Activated naive CD4-positive, alpha-beta T cell treated with anti-CD3 and anti-CD28 coated beads, Interleukin-2, amount 50 U/mL, for 24 hours (primary cell): ENCODE measurements at regions not wholly inside any gene's neighbourhood (a gene's known extent, or its start where the extent isn't known, plus 50 kb on each side); places are given as distances from the start of the nearest gene placed in this dataset.

Source experiments
- H3K27ac Mint-ChIP-seq: one replicate; pipeline ENCODE4 v1.8.0; 2021; ENCODE audit warnings: mild to moderate bottlenecking, mixed read lengths
- H3K27me3 Mint-ChIP-seq: one replicate; pipeline ENCODE4 v1.8.0; 2021; ENCODE audit warnings: mixed read lengths
- H3K36me3 Mint-ChIP-seq: one replicate; pipeline ENCODE4 v1.8.0; 2021; ENCODE audit warnings: mixed read lengths
- H3K4me1 Mint-ChIP-seq: one replicate; pipeline ENCODE4 v1.8.0; 2021; ENCODE audit warnings: mixed read lengths
- H3K4me3 Mint-ChIP-seq: one replicate; pipeline ENCODE4 v1.8.0; 2021; ENCODE audit warnings: mild to moderate bottlenecking, mixed read lengths
- H3K9me3 Mint-ChIP-seq: one replicate; pipeline ENCODE4 v1.8.0; 2021; ENCODE audit warnings: mixed read lengths

GRCh38 chr4:62402088-62402806 is 1202.1 kb downstream of the ADGRL3 start:
- Mint-ChIP-seq H3K4me3 (no peak overlapping the region), H3K4me1 (no peaks in the 10 kb centered on the region), H3K27ac (no peak overlapping the region), H3K9me3 (peaks cover 6% of the 10 kb centered on the region), H3K36me3 (no peaks in the 10 kb centered on the region), H3K27me3 (no peaks in the 10 kb centered on the region)

GRCh38 chr4:62399242-62399641 is 1199.1 kb downstream of the ADGRL3 start:
- Mint-ChIP-seq H3K4me3 (no peak overlapping the region), H3K27me3 (no peaks in the 10 kb centered on the region), H3K4me1 (no peaks in the 10 kb centered on the region), H3K9me3 (peaks cover 21% of the 10 kb centered on the region), H3K27ac (no peak overlapping the region), H3K36me3 (no peaks in the 10 kb centered on the region)

GRCh38 chr4:62398318-62398717 is 1198.2 kb downstream of the ADGRL3 start:
- H3K36me3 Mint-ChIP-seq: no peaks in the 10 kb centered on the region
- H3K4me3 Mint-ChIP-seq: no peak overlapping the region
- no peak overlapping the region for H3K27ac Mint-ChIP-seq
- no peaks in the 10 kb centered on the region for H3K27me3 Mint-ChIP-seq
- H3K4me1 Mint-ChIP-seq: no peaks in the 10 kb centered on the region
- H3K9me3 Mint-ChIP-seq: peaks cover 21% of the 10 kb centered on the region

GRCh38 chr4:62394766-62395165 is 1194.6 kb downstream of the ADGRL3 start:
- H3K4me1 Mint-ChIP-seq: no peaks in the 10 kb centered on the region
- no peaks in the 10 kb centered on the region for H3K36me3 Mint-ChIP-seq
- H3K9me3 Mint-ChIP-seq: peaks cover 21% of the 10 kb centered on the region
- no peaks in the 10 kb centered on the region for H3K27me3 Mint-ChIP-seq
- peak overlapping the region; percentile 21 for H3K27ac Mint-ChIP-seq
- H3K4me3 Mint-ChIP-seq: no peak overlapping the region

- Mint-ChIP-seq H3K4me1 (no peaks in the 10 kb centered on the region), H3K27me3 (no peaks in the 10 kb centered on the region), H3K27ac (no peak overlapping the region), H3K9me3 (no peaks in the 10 kb centered on the region), H3K36me3 (no peaks in the 10 kb centered on the region), H3K4me3 (no peak overlapping the region)
These were observed 1187.7 kb downstream of the ADGRL3 start for GRCh38 chr4:62387808-62388207.

- H3K4me3 Mint-ChIP-seq: no peak overlapping the region
- H3K27ac Mint-ChIP-seq: no peak overlapping the region
- no peaks in the 10 kb centered on the region for H3K4me1 Mint-ChIP-seq
- no peaks in the 10 kb centered on the region for H3K36me3 Mint-ChIP-seq
- no peaks in the 10 kb centered on the region for H3K27me3 Mint-ChIP-seq
- no peaks in the 10 kb centered on the region for H3K9me3 Mint-ChIP-seq
These were observed 1177.6 kb downstream of the ADGRL3 start for GRCh38 chr4:62377700-62378099.

- Mint-ChIP-seq H3K4me1 (no peaks in the 10 kb centered on the region), H3K4me3 (no peak overlapping the region), H3K27ac (no peak overlapping the region), H3K9me3 (no peaks in the 10 kb centered on the region), H3K36me3 (no peaks in the 10 kb centered on the region), H3K27me3 (no peaks in the 10 kb centered on the region)
These were observed 1177.1 kb downstream of the ADGRL3 start for GRCh38 chr4:62377245-62377644.

- no peaks in the 10 kb centered on the region for H3K4me1 Mint-ChIP-seq
- no peak overlapping the region for H3K27ac Mint-ChIP-seq
- H3K27me3 Mint-ChIP-seq: no peaks in the 10 kb centered on the region
- no peak overlapping the region for H3K4me3 Mint-ChIP-seq
- H3K36me3 Mint-ChIP-seq: no peaks in the 10 kb centered on the region
- peaks cover 11% of the 10 kb centered on the region for H3K9me3 Mint-ChIP-seq
These were observed 1166.8 kb downstream of the ADGRL3 start for GRCh38 chr4:62366939-62367338.

- Mint-ChIP-seq H3K4me3 (no peak overlapping the region), H3K4me1 (no peaks in the 10 kb centered on the region), H3K27me3 (no peaks in the 10 kb centered on the region), H3K9me3 (peaks cover 11% of the 10 kb centered on the region), H3K36me3 (no peaks in the 10 kb centered on the region), H3K27ac (no peak overlapping the region)
These were observed 1160.0 kb downstream of the ADGRL3 start for GRCh38 chr4:62360156-62360545.

GRCh38 chr4:62359441-62360155 is 1159.5 kb downstream of the ADGRL3 start:
- Mint-ChIP-seq H3K4me1 (no peaks in the 10 kb centered on the region), H3K9me3 (peaks cover 6% of the 10 kb centered on the region), H3K27ac (no peak overlapping the region), H3K36me3 (no peaks in the 10 kb centered on the region), H3K27me3 (no peaks in the 10 kb centered on the region), H3K4me3 (no peak overlapping the region)

- Mint-ChIP-seq H3K36me3 (no peaks in the 10 kb centered on the region), H3K4me3 (no peak overlapping the region), H3K4me1 (no peaks in the 10 kb centered on the region), H3K27me3 (no peaks in the 10 kb centered on the region), H3K27ac (no peak overlapping the region), H3K9me3 (peaks cover 6% of the 10 kb centered on the region)
These were observed 1144.8 kb downstream of the ADGRL3 start for GRCh38 chr4:62344915-62345314.

GRCh38 chr4:62344474-62344873 is 1144.3 kb downstream of the ADGRL3 start:
- no peaks in the 10 kb centered on the region for H3K27me3 Mint-ChIP-seq
- H3K9me3 Mint-ChIP-seq: peaks cover 6% of the 10 kb centered on the region
- no peak overlapping the region for H3K4me3 Mint-ChIP-seq
- H3K27ac Mint-ChIP-seq: no peak overlapping the region
- no peaks in the 10 kb centered on the region for H3K36me3 Mint-ChIP-seq
- H3K4me1 Mint-ChIP-seq: no peaks in the 10 kb centered on the region

GRCh38 chr4:62342346-62342745 is 1142.2 kb downstream of the ADGRL3 start:
- Mint-ChIP-seq H3K27me3 (no peaks in the 10 kb centered on the region), H3K4me3 (no peak overlapping the region), H3K9me3 (peaks cover 6% of the 10 kb centered on the region), H3K36me3 (no peaks in the 10 kb centered on the region), H3K4me1 (no peaks in the 10 kb centered on the region), H3K27ac (no peak overlapping the region)

GRCh38 chr4:62328526-62328925 is 1128.4 kb downstream of the ADGRL3 start:
- H3K27me3 Mint-ChIP-seq: no peaks in the 10 kb centered on the region
- H3K4me3 Mint-ChIP-seq: no peak overlapping the region
- no peaks in the 10 kb centered on the region for H3K9me3 Mint-ChIP-seq
- no peaks in the 10 kb centered on the region for H3K36me3 Mint-ChIP-seq
- H3K27ac Mint-ChIP-seq: no peak overlapping the region
- no peaks in the 10 kb centered on the region for H3K4me1 Mint-ChIP-seq

- no peaks in the 10 kb centered on the region for H3K27me3 Mint-ChIP-seq
- no peaks in the 10 kb centered on the region for H3K4me1 Mint-ChIP-seq
- H3K4me3 Mint-ChIP-seq: no peak overlapping the region
- no peaks in the 10 kb centered on the region for H3K9me3 Mint-ChIP-seq
- H3K27ac Mint-ChIP-seq: no peak overlapping the region
- H3K36me3 Mint-ChIP-seq: no peaks in the 10 kb centered on the region
These were observed 1127.6 kb downstream of the ADGRL3 start for GRCh38 chr4:62327612-62328297.

GRCh38 chr4:62324215-62324614 is 1124.1 kb downstream of the ADGRL3 start:
- Mint-ChIP-seq H3K27ac (no peak overlapping the region), H3K9me3 (peaks cover under 1% of the 10 kb centered on the region), H3K36me3 (no peaks in the 10 kb centered on the region), H3K4me1 (no peaks in the 10 kb centered on the region), H3K27me3 (no peaks in the 10 kb centered on the region), H3K4me3 (no peak overlapping the region)
